Parathyroid adenoma (tissue), 2 donors: ENCODE measurements at regions not wholly inside any gene's neighbourhood (a gene's known extent, or its start where the extent isn't known, plus 50 kb on each side); places are given as distances from the start of the nearest gene placed in this dataset.
"Not testable (repeated sequence)": the region's sequence is repeated elsewhere in the genome, so short reads cannot be mapped to it uniquely, and the experiment has no call there.

Experiments used
- H2AFZ ChIP-seq: fragments of 300-600 bp; sonication (generic); one replicate; pipeline ENCODE4 v1.7.0; 2017; ENCODE audit warnings: antibody characterized with exemption, mild to moderate bottlenecking
- H3K27ac ChIP-seq: fragments of 300-600 bp; sonication (generic); one replicate; pipeline ENCODE4 v1.7.0; 2017
- H3K27me3 ChIP-seq: fragments of 300-600 bp; sonication (generic); one replicate; pipeline ENCODE4 v1.7.0; 2017; ENCODE audit warnings: low read length; ENCODE audit not compliant: control insufficient read depth, insufficient read depth
- H3K36me3 ChIP-seq: fragments of 300-600 bp; sonication (generic); one replicate; pipeline ENCODE4 v1.7.0; 2017; ENCODE audit warnings: low read length; ENCODE audit not compliant: control insufficient read depth, insufficient read depth
- H3K4me1 ChIP-seq: fragments of 300-600 bp; sonication (generic); one replicate; pipeline ENCODE4 v1.7.0; 2017; ENCODE audit warnings: control low read depth
- H3K4me2 ChIP-seq: fragments of 300-600 bp; sonication (generic); one replicate; pipeline ENCODE4 v1.7.0; 2017; ENCODE audit warnings: low read length
- H3K4me3 ChIP-seq: fragments of 300-600 bp; sonication (generic); one replicate; pipeline ENCODE4 v1.7.0; 2017; ENCODE audit warnings: low read depth, low read length
- H3K79me2 ChIP-seq: fragments of 300-600 bp; sonication (generic); one replicate; pipeline ENCODE4 v1.7.0; 2017; ENCODE audit warnings: control low read depth
- H3K9ac ChIP-seq: fragments of 300-600 bp; sonication (generic); one replicate; pipeline ENCODE4 v1.7.0; 2017; ENCODE audit warnings: mild to moderate bottlenecking
- H3K9me3 ChIP-seq: fragments of 300-600 bp; sonication (generic); one replicate; pipeline ENCODE4 v1.7.0; 2017; ENCODE audit warnings: low read length; ENCODE audit not compliant: control insufficient read depth
- TF ChIP-seq, protein P1 (sequence below): fragments of 300-600 bp; sonication (generic); IDR thresholded peaks from one replicate; pipeline ENCODE4 v1.7.0; 2017; ENCODE audit warnings: antibody characterized with exemption, mild to moderate bottlenecking
- donor health status: primary hyperparathyroidism.

DNA sequence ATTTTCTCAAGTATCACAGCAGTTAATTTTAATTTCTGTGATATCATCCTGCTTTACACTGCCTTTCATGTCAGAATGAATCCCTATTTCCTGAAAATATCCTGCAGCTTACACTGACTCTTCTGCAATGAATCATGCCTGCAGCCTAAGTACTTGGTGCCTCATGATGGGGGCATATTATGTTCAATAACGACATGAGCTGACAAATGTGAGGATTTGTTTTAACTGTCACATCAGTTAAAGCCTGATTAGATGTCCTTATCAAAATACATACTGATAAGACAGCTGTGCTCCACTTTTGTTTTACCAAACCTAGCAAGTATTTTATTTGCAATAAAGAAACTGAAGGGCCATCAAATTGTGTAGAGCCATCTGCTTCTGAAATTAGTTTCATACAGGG lies 359.9 kb upstream of the AGA start:
- H3K27ac ChIP-seq, result no peak overlapping the region

DNA sequence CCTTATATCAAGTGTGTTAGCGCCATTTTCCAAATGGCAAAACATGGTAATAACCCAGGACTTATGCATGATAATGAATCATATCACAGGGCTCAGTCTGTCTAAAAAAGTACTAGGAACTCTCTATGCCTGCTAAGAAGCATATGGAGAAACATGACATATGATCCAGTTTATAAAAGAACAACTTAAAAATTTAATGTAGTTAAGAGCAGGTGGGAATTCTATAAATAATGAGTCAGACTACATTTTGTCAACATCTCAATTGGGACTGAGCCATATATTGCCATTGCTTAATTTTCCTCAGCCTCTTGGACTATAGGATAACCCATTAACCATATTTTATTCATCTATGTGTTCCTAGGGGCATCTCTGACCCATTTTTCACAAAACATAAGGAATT lies 360.4 kb upstream of the AGA start:
- Histone ChIP-seq H3K4me3 (no peak overlapping the region), H3K79me2 (no peaks in the 10 kb centered on the region), H3K27ac (no peak overlapping the region), H3K4me1 (no peaks in the 10 kb centered on the region), H3K9me3 (no peaks in the 10 kb centered on the region), H3K4me2 (no peak overlapping the region), H3K9ac (no peak overlapping the region), H3K27me3 (no peaks in the 10 kb centered on the region), H3K36me3 (no peaks in the 10 kb centered on the region), H2AFZ (no peak overlapping the region)
- TF ChIP-seq, protein P1, sequence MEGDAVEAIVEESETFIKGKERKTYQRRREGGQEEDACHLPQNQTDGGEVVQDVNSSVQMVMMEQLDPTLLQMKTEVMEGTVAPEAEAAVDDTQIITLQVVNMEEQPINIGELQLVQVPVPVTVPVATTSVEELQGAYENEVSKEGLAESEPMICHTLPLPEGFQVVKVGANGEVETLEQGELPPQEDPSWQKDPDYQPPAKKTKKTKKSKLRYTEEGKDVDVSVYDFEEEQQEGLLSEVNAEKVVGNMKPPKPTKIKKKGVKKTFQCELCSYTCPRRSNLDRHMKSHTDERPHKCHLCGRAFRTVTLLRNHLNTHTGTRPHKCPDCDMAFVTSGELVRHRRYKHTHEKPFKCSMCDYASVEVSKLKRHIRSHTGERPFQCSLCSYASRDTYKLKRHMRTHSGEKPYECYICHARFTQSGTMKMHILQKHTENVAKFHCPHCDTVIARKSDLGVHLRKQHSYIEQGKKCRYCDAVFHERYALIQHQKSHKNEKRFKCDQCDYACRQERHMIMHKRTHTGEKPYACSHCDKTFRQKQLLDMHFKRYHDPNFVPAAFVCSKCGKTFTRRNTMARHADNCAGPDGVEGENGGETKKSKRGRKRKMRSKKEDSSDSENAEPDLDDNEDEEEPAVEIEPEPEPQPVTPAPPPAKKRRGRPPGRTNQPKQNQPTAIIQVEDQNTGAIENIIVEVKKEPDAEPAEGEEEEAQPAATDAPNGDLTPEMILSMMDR, result no peak

More for the DNA sequence above, 359.9 kb upstream of the AGA start:
- Histone ChIP-seq H2AFZ (no peak overlapping the region), H3K9me3 (no peaks in the 10 kb centered on the region), H3K27me3 (no peaks in the 10 kb centered on the region), H3K4me3 (no peak overlapping the region), H3K79me2 (no peaks in the 10 kb centered on the region), H3K9ac (no peak overlapping the region), H3K4me1 (no peaks in the 10 kb centered on the region), H3K4me2 (no peak overlapping the region), H3K36me3 (no peaks in the 10 kb centered on the region)
- TF ChIP-seq, protein P1, result no peak

DNA sequence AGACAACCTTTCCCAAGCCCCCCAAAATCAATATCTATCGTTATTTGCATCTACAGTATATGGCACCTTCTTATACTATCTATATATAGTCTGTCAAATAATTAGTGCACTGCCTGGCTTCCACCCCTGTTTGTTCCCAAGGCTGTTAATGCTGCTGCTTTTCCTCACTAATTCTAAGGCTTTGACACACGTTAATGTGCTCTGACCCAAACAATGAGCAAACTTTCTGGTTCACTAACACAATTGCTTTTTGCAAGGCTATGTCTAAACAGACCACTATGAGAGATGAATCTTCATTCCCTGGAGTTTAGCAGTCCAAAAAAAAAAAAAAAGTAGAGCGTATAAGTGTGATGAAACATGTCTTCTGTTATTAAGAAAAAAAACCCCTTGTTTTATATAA lies 360.9 kb upstream of the AGA start:
- Histone ChIP-seq H3K4me3 (no peak overlapping the region), H2AFZ (no peak overlapping the region), H3K4me2 (no peak overlapping the region), H3K9me3 (no peaks in the 10 kb centered on the region), H3K9ac (no peak overlapping the region), H3K27me3 (no peaks in the 10 kb centered on the region), H3K79me2 (no peaks in the 10 kb centered on the region), H3K4me1 (no peaks in the 10 kb centered on the region), H3K27ac (no peak overlapping the region), H3K36me3 (no peaks in the 10 kb centered on the region)
- TF ChIP-seq, protein P1, result no peak

DNA sequence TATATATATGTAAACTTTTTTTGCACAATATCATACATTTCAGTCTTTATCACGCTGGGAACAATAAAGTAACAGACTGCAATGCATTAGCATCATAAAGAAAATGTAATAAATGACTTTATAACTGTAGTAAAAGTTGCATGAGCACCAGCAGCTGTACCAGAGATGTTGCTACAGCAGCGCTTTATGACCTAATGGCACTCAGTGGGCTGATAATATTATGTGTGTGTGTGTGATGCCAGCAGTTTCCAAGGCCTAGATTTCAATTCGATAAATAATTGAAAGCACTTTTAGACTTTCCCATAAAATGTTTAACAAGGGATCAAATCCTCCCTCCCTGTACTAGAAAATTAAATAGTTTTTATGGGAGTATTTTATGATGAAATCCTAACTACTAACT lies 367.6 kb upstream of the AGA start:
- Histone ChIP-seq H3K9ac (no peak overlapping the region), H3K27me3 (no peaks in the 10 kb centered on the region), H3K4me3 (no peak overlapping the region), H3K36me3 (no peaks in the 10 kb centered on the region), H2AFZ (no peak overlapping the region), H3K4me2 (no peak overlapping the region), H3K27ac (no peak overlapping the region), H3K9me3 (no peaks in the 10 kb centered on the region), H3K4me1 (no peaks in the 10 kb centered on the region), H3K79me2 (no peaks in the 10 kb centered on the region)
- TF ChIP-seq, protein P1, result no peak

DNA sequence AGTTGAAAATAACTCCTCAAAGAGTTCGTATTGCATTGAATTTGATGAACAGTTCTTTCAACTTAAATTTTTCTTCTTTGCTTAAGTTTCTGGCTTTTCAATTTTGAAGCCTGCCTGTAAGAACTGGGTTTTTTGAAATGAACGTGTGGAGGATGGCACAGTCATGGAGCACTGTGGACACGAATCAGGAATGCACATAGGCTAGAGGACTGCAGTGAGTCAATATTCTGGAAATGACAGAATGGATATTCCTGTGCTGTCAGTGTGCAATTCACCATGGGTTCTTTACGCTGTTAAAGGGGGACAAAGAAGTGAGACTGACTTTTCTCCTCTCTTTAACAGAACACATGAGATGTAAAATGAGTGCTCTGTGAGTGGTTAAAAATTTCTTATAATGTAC lies 368.0 kb upstream of the AGA start:
- no peak overlapping the region for H3K4me2 ChIP-seq
- no peak overlapping the region for H3K27ac ChIP-seq
- no peaks in the 10 kb centered on the region for H3K4me1 ChIP-seq
- TF ChIP-seq, protein P1, result no peak
- H3K9ac ChIP-seq, result no peak overlapping the region
- no peaks in the 10 kb centered on the region for H3K36me3 ChIP-seq
- H3K9me3 ChIP-seq, result no peaks in the 10 kb centered on the region
- no peak overlapping the region for H2AFZ ChIP-seq
- H3K79me2 ChIP-seq, result no peaks in the 10 kb centered on the region
- no peaks in the 10 kb centered on the region for H3K27me3 ChIP-seq
- H3K4me3 ChIP-seq, result no peak overlapping the region

DNA sequence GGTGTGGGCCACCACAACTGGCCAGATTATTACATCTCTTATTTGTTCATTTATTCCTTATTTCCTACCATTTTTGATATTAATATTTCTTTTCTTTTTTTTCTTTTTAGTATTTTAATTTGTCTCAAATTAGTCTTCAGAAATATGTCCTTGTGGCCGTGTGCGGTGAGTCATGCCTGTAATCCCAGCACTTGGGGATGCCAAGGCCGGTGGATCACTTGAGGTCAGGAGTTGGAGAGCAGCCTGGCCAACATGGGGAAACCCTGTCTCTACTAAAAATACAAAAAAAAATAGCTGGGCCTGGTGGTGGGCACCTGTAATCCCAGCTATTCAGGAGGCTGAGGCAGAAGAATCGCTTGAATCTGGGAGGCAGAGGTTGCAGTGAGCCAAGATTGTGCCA lies 376.2 kb upstream of the AGA start:
- H3K27ac ChIP-seq, H3K79me2 ChIP-seq, H3K4me3 ChIP-seq, H3K4me2 ChIP-seq, H2AFZ ChIP-seq, H3K4me1 ChIP-seq, H3K27me3 ChIP-seq, H3K9ac ChIP-seq, H3K36me3 ChIP-seq, H3K9me3 ChIP-seq: not testable (repeated sequence)
